NCI-H1417 (cell line): ENCODE measurements at regions not wholly inside any gene's neighbourhood (a gene's known extent, or its start where the extent isn't known, plus 50 kb on each side); places are given as distances from the start of the nearest gene placed in this dataset.
"Not testable (repeated sequence)": the region's sequence is repeated elsewhere in the genome, so short reads cannot be mapped to it uniquely, and the experiment has no call there.

Source experiments
- DNase-seq, 3 experiments: peaks; one replicate each; lab custom pipeline; 2025; lab: John Stamatoyannopoulos, UW

DNA sequence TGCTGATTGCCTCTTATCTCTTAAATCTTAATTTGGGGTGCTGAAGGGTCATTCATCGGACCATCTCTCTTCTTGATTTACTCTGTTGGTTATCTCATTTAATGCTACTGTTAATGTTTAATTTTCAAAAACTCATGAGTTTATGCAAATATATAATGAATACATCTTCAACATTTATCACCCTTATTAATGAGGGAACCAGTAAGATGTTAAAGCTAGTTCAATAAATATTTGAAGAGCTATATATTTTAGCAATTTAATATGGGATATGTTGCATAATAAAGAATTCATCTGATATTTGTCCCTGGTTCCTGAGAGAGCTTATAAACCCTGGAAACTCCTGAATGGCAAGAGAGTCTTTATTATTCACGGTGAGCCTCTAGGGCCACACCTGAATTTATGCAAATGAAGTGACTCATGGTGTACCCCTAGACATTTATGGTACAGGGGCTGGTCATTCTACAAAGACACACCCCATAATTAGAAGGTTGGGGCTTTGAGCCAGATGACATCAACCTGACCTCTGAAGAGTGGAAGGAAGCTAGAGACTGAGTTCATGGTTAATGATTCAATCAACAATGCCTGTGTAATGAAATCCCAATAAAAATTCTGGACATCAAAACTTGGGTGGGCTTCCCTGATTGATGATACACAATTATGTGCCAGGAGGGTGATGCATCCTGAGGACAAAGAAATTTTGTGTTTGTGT lies 339.5 kb upstream of the ZNF608 start:
- no peak for DNase-seq

DNA sequence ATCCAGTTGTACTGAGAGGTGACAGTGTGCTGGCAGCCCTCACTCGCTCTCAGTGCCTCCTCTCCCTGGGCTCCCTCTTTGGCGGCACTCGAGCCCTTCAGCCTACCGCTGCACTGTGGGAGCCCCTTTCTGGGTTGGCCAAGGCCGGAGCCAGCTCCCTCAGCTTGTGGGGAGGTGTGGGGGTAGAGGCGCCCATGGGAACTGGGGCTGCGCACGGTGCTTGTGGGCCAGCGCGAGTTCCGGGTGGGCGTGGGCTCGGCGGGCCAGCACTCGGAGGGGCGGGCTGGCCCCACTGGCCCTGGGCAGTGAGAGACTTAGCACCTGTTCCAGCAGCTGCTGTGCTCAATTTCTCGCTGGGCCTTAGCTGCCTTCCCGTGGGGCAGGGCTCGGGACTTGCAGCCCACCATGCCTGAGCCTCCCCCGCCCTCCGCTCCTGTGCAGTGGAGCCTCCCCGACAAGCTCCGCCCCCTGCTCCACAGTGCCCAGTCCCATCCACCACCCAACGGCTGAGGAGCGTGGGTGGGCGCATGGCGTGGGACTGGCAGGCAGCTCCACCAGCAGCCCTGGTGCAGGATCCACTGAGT lies 342.2 kb upstream of the ZNF608 start:
- no peak for DNase-seq

DNA sequence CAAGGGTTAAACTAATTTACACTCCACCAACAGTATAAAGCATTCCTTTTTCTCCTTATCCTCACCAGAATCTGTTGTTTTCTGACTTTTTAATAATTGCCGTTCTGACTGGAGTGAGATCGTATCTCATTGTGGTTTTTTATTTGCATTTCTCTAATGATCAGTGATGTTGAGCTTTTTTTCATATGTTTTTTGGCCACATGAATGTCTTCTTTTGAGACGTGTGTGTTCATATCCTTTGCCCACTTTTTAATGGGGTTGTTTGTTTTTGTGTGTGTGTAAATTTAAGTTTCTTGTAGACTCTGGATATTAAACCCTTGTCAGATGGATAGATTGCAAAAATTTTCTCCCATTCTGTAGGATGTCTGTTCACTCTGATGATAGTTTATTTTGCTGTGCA lies 345.7 kb upstream of the ZNF608 start:
- DNase-seq = not testable (repeated sequence)

DNA sequence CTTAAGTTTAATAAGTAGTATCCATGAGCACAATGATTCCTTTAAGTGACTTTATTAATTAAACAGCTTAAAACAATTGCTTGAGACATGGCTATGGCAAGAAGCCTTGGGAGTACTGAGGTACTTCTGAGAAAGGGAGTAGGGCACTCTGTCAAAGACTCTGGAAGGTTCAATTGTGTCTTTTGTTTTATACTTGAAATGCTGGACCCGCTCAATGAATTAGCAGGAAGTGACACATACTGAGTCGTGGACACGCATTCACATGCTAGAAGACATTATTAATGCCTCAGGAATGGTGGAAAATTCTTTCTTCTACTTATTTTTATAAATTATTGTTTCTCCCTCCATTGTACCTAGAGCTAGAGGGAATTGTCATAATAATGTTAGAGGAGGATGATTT lies 347.3 kb upstream of the ZNF608 start:
- DNase-seq = no peak

DNA sequence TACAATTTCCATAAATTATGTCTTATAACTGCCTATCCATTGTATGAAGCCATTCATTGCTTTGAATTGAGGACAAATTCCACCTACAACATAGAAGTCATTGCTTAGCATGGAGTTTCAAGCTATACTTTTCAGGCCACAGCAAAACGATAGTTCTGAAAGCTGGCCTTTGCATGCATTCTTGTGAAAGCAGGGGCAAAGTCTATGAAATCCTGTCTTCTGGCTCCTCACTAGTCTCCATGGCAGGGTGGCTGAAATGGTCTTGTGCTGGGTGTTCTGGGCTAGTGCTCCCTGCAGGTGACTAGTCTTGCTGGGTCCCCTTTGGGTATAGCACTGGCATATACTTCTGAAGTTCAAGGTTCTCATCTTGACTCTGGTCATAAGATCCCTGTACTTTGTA lies 353.9 kb upstream of the ZNF608 start:
- DNase-seq = no peak

DNA sequence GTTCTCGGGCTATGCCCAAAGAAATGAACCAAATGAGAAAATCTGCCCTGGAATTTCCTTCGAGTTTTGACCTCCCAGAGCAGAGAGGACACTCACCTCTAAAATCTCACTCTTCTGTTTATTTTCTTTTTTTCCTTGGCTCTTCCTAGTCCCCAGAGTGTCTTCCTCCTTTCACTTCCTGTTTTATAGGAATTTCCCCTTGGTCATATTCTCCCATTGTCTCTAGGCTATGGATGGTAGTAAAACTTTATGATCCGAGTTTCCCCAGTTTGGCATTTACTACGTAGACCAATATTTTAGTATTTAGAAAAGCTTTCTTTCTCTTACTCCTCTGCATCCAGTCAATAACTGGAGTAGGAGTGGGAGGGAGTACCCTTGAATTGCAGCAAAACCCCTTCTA lies 354.5 kb upstream of the ZNF608 start:
- no peak for DNase-seq

DNA sequence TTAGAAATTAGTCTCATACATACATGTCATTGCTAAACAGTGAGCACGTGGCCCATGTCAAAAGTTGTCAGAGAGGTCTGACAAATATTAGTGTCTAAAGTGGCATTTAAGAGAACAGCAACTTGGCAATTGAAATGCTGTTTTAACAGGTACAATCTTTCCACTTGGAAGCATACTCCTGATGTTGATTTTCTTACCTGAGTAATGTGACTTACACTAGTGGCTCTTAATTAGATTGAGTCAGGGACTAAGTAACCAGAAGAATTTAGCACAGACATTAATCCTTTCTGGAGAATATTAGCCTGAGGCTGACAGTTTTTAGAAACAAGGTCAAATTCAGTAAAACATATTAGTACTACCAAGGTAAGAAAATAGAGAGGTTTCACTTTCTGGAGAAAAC lies 357.0 kb upstream of the ZNF608 start:
- DNase-seq = no peak

DNA sequence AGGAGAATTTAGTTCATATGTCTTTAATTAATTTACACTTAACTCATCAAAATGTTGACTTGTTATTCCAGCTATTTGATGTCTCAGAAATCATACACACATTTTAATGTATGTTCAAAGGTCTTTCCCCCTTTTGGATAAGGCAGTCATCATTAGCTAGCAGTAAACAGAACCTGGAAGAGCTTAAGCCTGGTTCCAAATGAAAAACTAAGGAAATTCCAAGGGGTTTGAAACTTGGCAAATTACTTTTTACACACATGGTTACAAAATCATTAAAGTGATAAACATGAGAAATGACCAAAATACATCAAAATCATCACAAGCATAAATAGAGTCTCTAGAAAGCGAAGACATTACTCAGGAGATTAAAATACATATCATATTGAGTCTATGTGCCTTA lies 359.8 kb upstream of the ZNF608 start:
- no peak for DNase-seq

DNA sequence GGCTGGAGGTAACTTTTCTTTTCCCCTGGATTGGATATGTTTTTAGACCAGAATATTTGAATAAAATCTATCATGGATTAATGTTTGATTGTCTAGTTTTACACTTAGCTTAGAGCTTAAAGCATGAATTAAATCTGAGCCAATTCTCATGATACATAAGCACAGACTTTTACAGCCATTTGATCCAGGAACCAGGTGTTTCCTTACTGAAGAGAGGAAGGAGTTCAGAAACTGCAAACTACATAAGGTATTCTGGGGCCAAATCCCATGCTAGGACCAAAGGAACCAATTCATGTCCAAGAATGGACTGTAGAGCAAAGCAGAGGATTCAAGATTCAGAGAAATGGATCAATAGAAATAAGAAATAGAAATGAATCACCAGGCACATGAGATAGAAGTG lies 360.4 kb upstream of the ZNF608 start:
- no peak for DNase-seq

DNA sequence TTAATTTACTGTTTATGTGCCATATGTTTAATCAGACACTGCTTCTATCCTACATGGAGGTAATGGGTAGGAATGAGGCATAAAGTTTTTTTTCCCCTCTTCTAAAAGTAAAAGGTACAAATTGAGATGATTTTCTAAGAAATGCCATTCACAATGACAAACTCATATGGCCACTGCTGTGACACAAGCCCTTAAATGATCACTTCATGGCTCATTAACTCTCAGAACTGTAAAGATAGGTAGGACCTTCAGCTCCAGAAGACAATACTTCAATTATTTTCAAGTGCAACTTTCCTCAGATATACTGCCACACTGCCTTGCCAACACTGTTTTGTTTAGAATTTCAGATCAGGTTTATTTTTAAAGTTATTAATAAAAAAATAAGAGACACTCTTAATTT lies 362.9 kb upstream of the ZNF608 start:
- DNase-seq = peak in 2 of 3 experiments; percentile 55 to 74

DNA sequence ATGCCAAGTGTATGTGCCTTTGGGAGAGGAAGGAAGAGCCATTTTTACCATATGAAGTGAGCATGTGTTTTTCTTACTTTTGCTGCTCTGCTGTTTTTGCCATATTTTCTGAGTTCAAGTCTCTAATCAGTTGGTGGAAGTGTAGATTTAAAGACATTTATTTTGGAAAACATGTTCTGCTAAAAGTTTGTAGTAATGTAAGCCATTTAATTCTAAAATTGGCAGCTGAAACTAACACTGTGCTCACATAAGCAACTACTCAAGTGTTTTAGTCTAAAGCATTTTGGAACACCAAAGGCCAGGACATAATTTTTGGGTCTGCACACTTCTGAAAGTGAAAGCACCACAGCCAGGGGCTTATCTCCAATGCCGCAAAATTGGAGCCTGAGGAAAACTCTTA lies 363.4 kb upstream of the ZNF608 start:
- no peak for DNase-seq

DNA sequence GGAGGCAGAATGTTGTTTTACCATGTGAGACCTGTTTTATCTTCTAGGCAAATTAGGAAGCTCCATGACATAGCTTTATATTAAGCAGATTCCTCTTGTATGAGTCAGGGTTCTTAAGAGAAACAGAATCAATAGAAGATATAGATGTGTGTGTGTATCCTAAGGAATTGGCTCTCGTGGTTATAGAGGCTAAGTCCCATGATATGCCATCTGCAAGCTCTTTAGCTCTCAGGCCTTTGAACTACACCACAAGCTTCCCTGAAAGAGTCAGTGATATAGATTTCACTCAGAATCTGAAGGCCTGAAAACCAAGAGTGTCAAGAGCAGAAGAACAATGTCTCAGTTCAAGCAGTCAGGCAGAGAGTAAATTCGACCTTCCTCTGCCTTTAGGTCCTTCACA lies 365.8 kb upstream of the ZNF608 start:
- no peak for DNase-seq

DNA sequence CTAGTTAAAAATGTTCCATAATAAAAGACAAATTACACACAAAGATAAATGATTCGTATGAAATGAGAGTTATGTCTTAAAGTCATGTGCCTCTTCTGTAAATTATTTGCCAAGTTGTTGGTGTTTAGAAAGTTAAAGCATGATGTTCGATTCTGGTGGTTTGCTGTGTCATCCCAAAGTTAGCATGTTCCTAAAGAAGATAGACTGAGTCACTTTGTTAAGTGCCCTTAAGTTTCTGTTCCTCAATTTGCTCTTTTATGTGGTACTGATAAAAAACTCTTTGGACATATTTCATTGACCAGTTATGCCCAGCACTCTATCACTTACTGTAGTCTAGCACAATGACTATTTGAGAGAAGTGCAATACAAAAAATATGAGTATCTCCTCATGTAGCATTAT lies 366.9 kb upstream of the ZNF608 start:
- no peak for DNase-seq

DNA sequence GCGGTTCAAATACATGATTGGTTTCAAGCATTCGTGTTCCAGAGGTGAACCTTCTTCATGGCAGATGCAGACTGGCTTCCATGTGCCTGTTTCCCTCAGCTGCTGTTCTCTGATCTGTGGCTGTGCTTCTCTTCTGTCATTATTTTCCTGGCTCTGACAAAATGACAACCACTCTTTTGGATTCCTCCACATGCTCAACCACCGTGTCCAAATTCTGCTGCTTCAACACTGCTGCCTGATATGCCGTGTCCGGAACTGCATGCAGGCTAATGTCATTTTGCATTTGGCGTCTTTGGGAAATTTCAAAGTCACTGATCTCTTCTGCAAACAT lies 368.7 kb upstream of the ZNF608 start:
- DNase-seq = no peak

DNA sequence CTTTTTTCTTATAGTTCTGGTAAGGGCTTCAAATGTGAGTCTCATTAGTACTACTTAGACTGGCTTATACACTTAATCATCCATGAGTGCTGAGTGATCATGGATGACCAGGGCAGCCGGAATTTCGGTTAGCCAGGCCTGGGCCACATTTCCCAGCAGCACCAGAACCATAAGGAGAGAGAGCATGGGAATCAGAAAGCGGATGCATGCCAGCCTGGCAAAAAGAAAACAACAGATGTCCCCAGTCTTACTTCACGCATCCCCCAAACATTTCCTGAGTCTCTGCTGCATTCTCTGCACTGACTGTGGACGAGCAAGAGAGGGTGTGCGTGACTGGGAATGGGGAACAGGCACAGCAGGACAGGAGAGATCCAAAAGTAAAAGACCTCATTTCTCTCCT lies 371.1 kb upstream of the ZNF608 start:
- DNase-seq = no peak

DNA sequence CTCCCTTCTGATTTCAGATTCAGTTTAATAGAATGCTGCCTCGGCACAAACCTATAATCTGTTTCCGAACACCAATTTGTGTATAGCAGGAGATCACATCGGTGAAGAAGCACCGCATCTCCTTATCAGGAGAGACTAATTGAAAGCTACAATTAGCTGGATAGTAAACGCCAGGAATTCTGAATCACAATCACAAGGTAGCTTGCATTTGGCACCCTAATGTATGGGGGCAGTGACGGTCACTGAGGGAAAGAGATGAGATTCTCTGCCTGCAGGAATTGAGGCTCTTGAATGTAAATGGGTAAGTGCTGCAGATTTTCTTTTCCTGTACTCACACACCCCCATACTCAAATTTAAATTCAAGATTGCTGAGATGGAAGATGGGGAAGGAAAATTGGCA lies 373.6 kb upstream of the ZNF608 start:
- no peak for DNase-seq

DNA sequence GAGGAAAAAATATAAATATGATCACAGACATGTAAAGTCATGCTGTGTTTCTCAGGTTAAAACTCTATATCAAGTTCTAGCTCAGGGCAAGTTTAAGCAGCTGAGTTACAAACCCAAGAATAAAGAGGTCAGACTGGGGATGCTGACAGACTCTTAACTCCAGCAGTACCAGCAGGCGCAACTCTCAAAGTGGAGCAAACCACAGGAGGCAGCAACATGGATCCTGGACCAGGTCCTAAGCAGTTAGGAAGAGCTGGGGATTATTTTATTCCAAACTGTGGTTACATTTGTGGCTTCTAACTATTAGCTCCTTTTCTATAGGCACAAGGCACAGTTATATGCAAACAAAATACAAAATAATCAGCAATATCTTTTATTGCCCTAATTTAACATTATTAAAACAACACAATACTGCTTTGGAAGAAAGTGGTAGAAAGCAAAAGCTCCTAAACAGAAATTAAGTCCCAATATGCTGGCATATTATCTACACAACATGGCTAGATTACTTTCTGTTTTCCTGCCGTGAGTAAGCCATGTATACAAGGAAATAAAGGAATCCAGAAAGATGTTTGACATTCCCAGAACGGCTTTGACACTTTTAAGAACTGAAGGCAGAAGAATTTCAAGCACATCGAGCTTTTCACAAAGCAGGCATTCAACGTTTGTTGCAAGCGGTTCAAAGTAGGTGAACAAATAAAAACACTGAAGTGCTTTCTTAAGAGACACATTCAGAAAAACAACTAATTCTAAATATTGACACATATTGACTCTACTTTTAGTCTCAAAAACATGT lies 378.8 kb upstream of the ZNF608 start:
- DNase-seq = no peak

DNA sequence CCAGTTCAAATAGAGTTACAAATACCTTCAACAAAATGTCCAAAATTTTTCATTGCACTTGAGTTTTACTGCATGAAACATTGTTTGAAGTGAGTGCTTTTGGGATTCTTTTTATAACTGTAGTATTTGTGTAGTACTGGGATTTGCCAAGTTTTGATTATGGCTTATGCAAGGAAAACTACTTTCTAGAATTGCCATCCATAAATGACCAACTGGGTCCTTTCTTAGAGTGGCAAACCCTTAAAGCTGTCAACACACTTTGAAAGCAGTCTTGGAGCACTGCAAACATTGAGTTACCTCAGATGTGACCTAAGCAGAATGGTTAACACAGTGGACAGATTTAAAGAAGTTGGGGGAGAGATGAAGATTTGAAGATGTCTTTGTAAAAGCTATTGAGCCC lies 379.6 kb upstream of the ZNF608 start:
- no peak for DNase-seq

DNA sequence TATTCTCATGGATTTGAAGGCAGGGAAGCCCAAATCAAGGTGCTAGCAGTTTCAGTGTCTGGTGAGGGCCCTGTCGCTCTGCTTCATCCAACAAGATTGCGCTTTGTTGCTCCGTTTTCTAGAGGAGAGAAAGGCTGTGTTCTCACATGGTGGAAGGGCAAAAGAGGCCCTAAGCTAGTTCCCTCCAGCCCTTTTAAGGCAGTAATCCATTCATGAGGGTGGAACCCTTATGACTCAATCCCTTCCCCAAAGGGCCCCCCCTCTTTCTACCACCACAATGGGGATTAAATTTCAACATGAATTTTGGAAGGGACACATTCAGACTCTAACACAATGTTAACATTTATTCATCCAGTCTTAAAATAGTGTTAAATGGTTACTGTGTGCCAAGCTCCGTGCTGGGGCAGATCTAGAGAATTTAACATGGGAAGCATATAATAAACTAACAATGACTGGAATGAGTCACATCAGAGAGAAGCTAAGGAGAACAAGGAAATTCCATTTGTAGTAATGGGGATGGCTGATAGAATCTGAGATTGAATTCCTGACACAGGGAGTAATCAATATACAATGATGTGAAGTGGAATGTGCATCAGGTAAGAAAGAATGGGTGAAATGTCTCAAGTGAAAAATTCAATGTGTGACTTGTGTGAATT lies 382.8 kb upstream of the ZNF608 start:
- no peak for DNase-seq

DNA sequence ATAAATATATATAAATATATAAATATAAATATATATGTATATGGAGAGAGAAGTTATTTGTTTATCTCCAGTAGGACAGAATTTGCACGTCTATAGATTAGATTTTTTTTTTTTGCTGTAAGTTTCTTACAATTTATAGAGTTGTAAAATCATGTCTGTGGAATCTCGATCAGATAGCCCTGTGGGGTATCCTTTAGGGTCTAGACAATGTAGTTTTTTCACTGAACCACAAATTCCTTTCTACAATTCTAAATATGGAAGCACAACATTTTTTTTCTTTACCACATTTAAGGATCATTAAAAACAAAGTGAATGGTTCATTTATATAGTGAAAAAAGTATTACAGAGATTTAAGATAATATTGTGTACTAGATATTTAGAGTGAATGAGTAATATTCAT lies 384.2 kb upstream of the ZNF608 start:
- no peak for DNase-seq

DNA sequence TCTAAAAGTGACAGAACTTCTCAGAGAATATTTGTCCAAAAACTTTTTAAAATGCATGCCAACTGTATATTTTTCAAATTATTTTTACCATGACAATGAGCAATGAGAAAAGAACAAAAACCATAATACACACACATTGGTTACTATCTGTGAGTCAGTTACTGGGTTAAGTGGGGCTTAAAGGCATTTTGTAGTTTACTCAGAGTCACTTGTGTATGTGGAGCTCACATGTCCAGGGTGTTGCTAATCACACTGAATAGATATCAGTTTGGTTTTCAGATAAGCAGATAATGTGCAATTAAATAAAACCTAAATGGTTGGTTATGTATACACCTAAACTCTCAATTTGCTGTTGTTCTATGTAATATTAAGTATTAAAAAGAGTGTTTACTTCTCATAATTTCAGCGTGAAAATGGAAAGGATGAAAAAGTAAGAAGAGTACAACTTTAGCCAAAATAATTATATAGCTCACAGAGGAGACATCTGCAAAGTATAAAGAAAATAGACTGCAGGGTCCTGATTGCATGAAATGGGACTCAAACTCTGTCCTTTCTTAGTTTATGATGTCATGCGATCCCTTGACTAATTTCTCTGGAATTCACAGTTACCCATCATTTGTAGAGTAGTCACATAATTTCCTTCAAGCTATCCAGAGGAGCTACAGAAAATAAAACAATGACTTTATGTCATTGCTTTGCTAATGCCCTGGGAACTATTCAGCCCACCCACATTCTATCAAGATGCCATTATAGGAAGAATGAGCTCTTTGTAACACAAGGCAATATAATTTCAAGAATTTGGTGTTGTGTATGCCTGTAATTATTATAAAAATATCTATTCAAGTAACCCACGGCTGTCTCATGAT lies 388.0 kb upstream of the ZNF608 start:
- DNase-seq = no peak

DNA sequence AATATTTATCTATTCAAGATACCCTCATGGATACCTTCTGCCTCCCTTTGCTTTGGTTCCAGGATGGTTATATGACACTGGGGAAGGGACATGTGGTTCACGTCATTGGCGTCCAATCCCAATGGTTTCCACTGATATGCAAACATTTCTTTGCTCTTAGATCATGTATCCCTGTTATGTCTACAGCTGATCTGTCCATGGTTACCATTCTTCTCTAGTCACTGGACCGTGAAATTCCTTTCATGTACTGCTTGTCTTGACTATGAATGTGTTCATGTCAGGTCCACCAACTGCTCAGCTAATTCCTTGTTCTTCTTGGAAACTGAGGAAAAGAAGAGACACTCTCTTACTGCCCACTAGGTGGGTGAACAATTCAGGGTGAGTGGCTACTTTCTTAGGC lies 391.1 kb upstream of the ZNF608 start:
- DNase-seq = peak in 1 of 3 experiments; percentile 47
